Iris pigment epithelial cell (primary cell): ENCODE measurements at regions not wholly inside any gene's neighbourhood (a gene's known extent, or its start where the extent isn't known, plus 50 kb on each side); places are given as distances from the start of the nearest gene placed in this dataset.

Source experiments
- DNase-seq: peaks from one replicate; pipeline ENCODE4 v3.0.0-alpha.2; 2011; ENCODE audit warnings: low read depth

- DNase-seq, result no peak
Measured at GRCh38 chr17:73754886-73755400, 110.7 kb upstream of the SDK2 start.

GRCh38 chr17:73757420-73757819 is 113.2 kb upstream of the SDK2 start:
- no peak for DNase-seq

- no peak for DNase-seq
Measured at GRCh38 chr17:73758245-73758644, 114.0 kb upstream of the SDK2 start.

GRCh38 chr17:73759324-73759723 is 115.1 kb upstream of the SDK2 start:
- DNase-seq, result no peak

- no peak for DNase-seq
Measured at GRCh38 chr17:73759734-73760438, 115.6 kb upstream of the SDK2 start.

- no peak for DNase-seq
Measured at GRCh38 chr17:73760439-73760758, 116.2 kb upstream of the SDK2 start.

GRCh38 chr17:73765824-73766563 is 121.7 kb upstream of the SDK2 start:
- DNase-seq, result no peak

- no peak for DNase-seq
Measured at GRCh38 chr17:73767696-73768095, 123.5 kb upstream of the SDK2 start.

- DNase-seq, result no peak
Measured at GRCh38 chr17:73768691-73769090, 124.4 kb upstream of the SDK2 start.

- DNase-seq, result no peak
Measured at GRCh38 chr17:73769479-73769878, 125.2 kb upstream of the SDK2 start.

GRCh38 chr17:73770115-73770848 is 126.0 kb upstream of the SDK2 start:
- DNase-seq, result peak; percentile 62

- no peak for DNase-seq
Measured at GRCh38 chr17:73770849-73771229, 126.6 kb upstream of the SDK2 start.

GRCh38 chr17:73772107-73772705 is 128.0 kb upstream of the SDK2 start:
- DNase-seq, result no peak

- no peak for DNase-seq
Measured at GRCh38 chr17:73773702-73774101, 129.5 kb upstream of the SDK2 start.

- DNase-seq, result no peak
Measured at GRCh38 chr17:73774852-73775251, 130.6 kb upstream of the SDK2 start.

- no peak for DNase-seq
Measured at GRCh38 chr17:73776351-73777130, 132.3 kb upstream of the SDK2 start.

GRCh38 chr17:73777131-73777449 is 132.8 kb upstream of the SDK2 start:
- DNase-seq, result no peak

GRCh38 chr17:73782231-73782630 is 138.0 kb upstream of the SDK2 start:
- no peak for DNase-seq

GRCh38 chr17:73782641-73783381 is 138.6 kb upstream of the SDK2 start:
- no peak for DNase-seq

GRCh38 chr17:73783382-73783766 is 139.1 kb upstream of the SDK2 start:
- no peak for DNase-seq

- no peak for DNase-seq
Measured at GRCh38 chr17:73783945-73784603, 139.8 kb upstream of the SDK2 start.
